Hematopoietic multipotent progenitor cell treated with erythropoietin and hydrocortisone succinate and interleukin-3 and kit ligand, for 15 days (in vitro differentiated cells): ENCODE measurements at regions not wholly inside any gene's neighbourhood (a gene's known extent, or its start where the extent isn't known, plus 50 kb on each side); places are given as distances from the start of the nearest gene placed in this dataset.
"Not testable (repeated sequence)": the region's sequence is repeated elsewhere in the genome, so short reads cannot be mapped to it uniquely, and the experiment has no call there.

Experiments
- DNase-seq: peaks from one replicate; pipeline ENCODE4 v3.0.0-alpha.2; 2015; ENCODE audit warnings: low spot score

- DNase-seq: no peak
Measured at GRCh38 chr16:8453359-8453758, 137.0 kb downstream of the TMEM114 start.

GRCh38 chr16:8452941-8453340, 137.4 kb downstream of the TMEM114 start:
- no peak for DNase-seq

GRCh38 chr16:8436931-8437330, 153.4 kb downstream of the TMEM114 start:
- DNase-seq: no peak

- no peak for DNase-seq
Measured at GRCh38 chr16:8431783-8432182, 158.5 kb downstream of the TMEM114 start.

- DNase-seq: no peak
Measured at GRCh38 chr16:8430401-8430800, 159.9 kb downstream of the TMEM114 start.

- DNase-seq: no peak
Measured at GRCh38 chr16:8426569-8426968, 163.7 kb downstream of the TMEM114 start.

GRCh38 chr16:8417145-8417544, 173.2 kb downstream of the TMEM114 start:
- no peak for DNase-seq

- no peak for DNase-seq
Measured at GRCh38 chr16:8408855-8409567, 181.3 kb downstream of the TMEM114 start.

- no peak for DNase-seq
Measured at GRCh38 chr16:8407351-8407750, 183.0 kb downstream of the TMEM114 start.

- DNase-seq: no peak
Measured at GRCh38 chr16:8403978-8404749, 186.1 kb downstream of the TMEM114 start.

GRCh38 chr16:8402981-8403843, 187.1 kb downstream of the TMEM114 start:
- DNase-seq: no peak

- DNase-seq: not testable (repeated sequence)
Measured at GRCh38 chr16:8400683-8401082, 189.6 kb downstream of the TMEM114 start.

- no peak for DNase-seq
Measured at GRCh38 chr16:8398548-8398947, 191.8 kb downstream of the TMEM114 start.

GRCh38 chr16:8397223-8397622, 193.1 kb downstream of the TMEM114 start:
- DNase-seq: no peak

GRCh38 chr16:8396463-8396862, 193.8 kb downstream of the TMEM114 start:
- no peak for DNase-seq

GRCh38 chr16:8391257-8391656, 199.1 kb downstream of the TMEM114 start:
- DNase-seq: no peak

GRCh38 chr16:8388684-8389083, 201.6 kb downstream of the TMEM114 start:
- no peak for DNase-seq

- no peak for DNase-seq
Measured at GRCh38 chr16:8381814-8382213, 208.5 kb downstream of the TMEM114 start.

GRCh38 chr16:8380311-8380710, 210.0 kb downstream of the TMEM114 start:
- no peak for DNase-seq

- no peak for DNase-seq
Measured at GRCh38 chr16:8377864-8378263, 212.4 kb downstream of the TMEM114 start.

GRCh38 chr16:8376858-8377257, 213.5 kb downstream of the TMEM114 start:
- no peak for DNase-seq

GRCh38 chr16:8376430-8376829, 213.9 kb downstream of the TMEM114 start:
- no peak for DNase-seq

- DNase-seq: peak; percentile 2
Measured at GRCh38 chr16:8375232-8375587, 215.1 kb downstream of the TMEM114 start.
